AG04449 (cell line): ENCODE measurements at regions not wholly inside any gene's neighbourhood (a gene's known extent, or its start where the extent isn't known, plus 50 kb on each side); places are given as distances from the start of the nearest gene placed in this dataset.

Experiments
- CTCF ChIA-PET: fragments of 350-600 bp; formaldehyde crosslinking; extraction: SDS; loops from one replicate; lab custom pipeline; 2021; ENCODE audit warnings: antibody characterized with exemption; lab: Yijun Ruan, JAX
- POLR2A ChIA-PET: fragments of 400-600, 350-600 bp; formaldehyde crosslinking; extraction: SDS; loops from one replicate; lab custom pipeline; 2020; ENCODE audit warnings: antibody characterized with exemption, inconsistent platforms; lab: Yijun Ruan, JAX
- DNase-seq: peaks from one replicate; pipeline ENCODE4 v3.0.0-alpha.2; 2010; ENCODE audit warnings: low read depth, low spot score
- H3K4me3 ChIP-seq: 2 replicates; pipeline ENCODE4 v1.5.1; 2011; ENCODE audit warnings: low read depth, mild to moderate bottlenecking, control low read depth, low read length
- CTCF ChIP-seq: IDR thresholded peaks from one replicate; pipeline ENCODE4 v1.5.1; 2011; ENCODE audit warnings: mild to moderate bottlenecking, moderate library complexity, low read length, control low read depth, inconsistent platforms; ENCODE audit not compliant: insufficient read depth; ENCODE audit errors: missing control alignments

GRCh38 chr18:41789001-41789400 lies 166.0 kb upstream of the PIK3C3 start:
- H3K4me3 ChIP-seq, result no peak overlapping the region
- ChIA-PET POLR2A (no interaction called here), CTCF (no interaction called here)
- no peak for DNase-seq
- no peak for TF ChIP-seq CTCF

- ChIA-PET POLR2A (no interaction called here), CTCF (no interaction called here)
- no peak for DNase-seq
- no peak overlapping the region for H3K4me3 ChIP-seq
- TF ChIP-seq CTCF, result no peak
These were observed 171.2 kb upstream of the PIK3C3 start for GRCh38 chr18:41783879-41784278.

DNA sequence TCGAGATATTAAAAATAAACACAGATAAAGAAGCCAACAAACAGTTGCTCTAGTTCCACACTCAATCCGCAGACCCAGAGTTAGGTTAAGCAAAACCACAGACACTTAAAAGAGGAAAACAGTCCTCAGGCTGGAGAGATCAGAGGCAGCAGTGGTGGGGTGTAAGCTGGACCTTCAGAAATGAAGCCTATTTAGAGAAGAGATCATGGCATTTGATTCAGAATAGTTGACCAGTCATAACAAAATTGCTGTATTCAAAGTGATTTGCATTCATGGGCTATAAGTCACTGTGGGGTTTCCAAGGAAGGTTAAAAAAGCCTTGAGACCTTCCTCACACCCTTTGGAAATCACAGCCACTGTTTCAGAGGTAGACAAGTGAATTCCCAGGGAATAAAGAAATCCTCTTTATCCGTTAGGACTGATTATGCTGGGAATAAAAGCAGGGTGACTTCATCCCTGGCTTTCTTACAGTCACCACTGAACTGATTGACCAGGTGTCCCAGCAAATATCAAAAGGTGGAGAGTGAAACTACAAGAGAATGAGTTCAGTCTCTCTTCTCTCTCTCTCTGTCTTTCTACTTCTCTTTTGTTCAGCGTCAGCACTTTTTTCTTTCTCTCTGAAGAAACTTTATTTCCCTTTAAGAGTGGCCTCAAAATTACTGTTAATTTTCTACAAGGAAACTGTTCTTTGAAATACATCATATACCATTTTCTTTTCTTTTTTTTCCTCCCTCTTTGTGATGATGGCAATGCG lies 171.8 kb upstream of the PIK3C3 start:
- CTCF ChIA-PET, result no interaction called here
- POLR2A ChIA-PET, result no interaction called here
- no peak for DNase-seq

GRCh38 chr18:41771973-41772372 lies 183.1 kb upstream of the PIK3C3 start:
- no peak overlapping the region for H3K4me3 ChIP-seq
- ChIA-PET POLR2A (no interaction called here), CTCF (interaction anchor here (1.3 kb wide), 1 partner anchor 133 kb away, joined by 5 read pairs; no protein-coding TSS in a partner anchor)
- no peak for TF ChIP-seq CTCF
- DNase-seq, result no peak

More for the DNA sequence above, 171.8 kb upstream of the PIK3C3 start:
- no peak overlapping the region for H3K4me3 ChIP-seq
- TF ChIP-seq CTCF, result no peak

DNA sequence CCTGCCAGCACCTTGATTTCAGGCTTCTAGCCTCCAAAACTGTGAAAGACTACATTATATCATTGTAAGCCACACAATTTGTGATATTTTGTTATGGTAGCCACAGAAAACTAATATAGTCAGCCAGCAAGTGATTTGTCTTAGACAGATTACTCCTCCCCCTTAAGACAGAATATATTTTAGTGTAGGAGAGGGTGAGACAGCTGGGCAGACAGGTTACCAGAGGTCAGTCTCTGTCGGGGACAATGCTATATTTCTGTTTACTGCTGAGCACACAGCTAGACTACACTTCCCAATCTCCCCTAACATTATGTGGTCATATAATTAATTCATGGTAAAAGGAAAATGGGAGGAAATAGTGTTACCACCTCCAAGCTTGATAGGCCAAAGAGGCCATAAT lies 185.8 kb upstream of the PIK3C3 start:
- ChIA-PET CTCF (interaction anchor here (0.7 to 1.4 kb wide), 3 partner anchors 131 to 140 kb away, joined by 3 to 6 read pairs (median 3); no protein-coding TSS in a partner anchor), POLR2A (no interaction called here)
- DNase-seq, result no peak
- no peak for TF ChIP-seq CTCF
- no peak overlapping the region for H3K4me3 ChIP-seq

DNA sequence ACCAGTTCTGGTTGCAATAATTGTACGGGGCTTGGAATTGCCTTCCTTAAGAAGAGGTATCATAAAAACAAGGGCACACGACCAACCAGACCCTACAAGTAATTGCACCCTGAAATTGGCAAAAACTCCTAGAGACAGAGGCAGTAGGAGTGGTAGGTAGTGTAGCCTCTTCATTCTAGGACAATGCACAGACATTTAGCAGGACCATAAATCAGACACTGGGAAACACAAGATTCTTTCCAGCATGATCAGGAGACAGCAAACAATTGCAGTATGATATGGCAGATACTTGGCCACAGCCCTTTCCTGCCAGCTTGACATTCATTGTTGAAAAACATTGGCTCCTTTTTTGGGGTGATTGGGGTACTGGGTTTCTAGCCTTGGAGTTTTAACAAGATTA lies 186.6 kb upstream of the PIK3C3 start:
- POLR2A ChIA-PET, result no interaction called here
- no peak for DNase-seq
- CTCF ChIA-PET, result interaction anchor here (0.9 to 1.4 kb wide), 2 partner anchors 136 to 141 kb away, joined by 3 to 6 read pairs; no protein-coding TSS in a partner anchor
- no peak overlapping the region for H3K4me3 ChIP-seq
- TF ChIP-seq CTCF, result no peak
